ES-I3 (cell line): ENCODE measurements at regions not wholly inside any gene's neighbourhood (a gene's known extent, or its start where the extent isn't known, plus 50 kb on each side); places are given as distances from the start of the nearest gene placed in this dataset.

Source experiments
- H3K36me3 ChIP-seq: 2 replicates; pipeline ENCODE4 v1.6.1; 2013; ENCODE audit warnings: mild to moderate bottlenecking, low read length, control low read depth, moderate library complexity; ENCODE audit not compliant: insufficient read depth
- H3K4me1 ChIP-seq: 2 replicates; pipeline ENCODE4 v1.6.1; 2013; ENCODE audit warnings: mild to moderate bottlenecking, control low read depth, low read length; ENCODE audit not compliant: insufficient read depth
- H3K9ac ChIP-seq: 2 replicates; pipeline ENCODE4 v1.6.1; 2013; ENCODE audit warnings: low read depth, mild to moderate bottlenecking, low read length, moderate library complexity
- H3K9me3 ChIP-seq: 2 replicates; pipeline ENCODE4 v1.6.1; 2013; ENCODE audit warnings: mild to moderate bottlenecking, low read length, moderate library complexity; ENCODE audit not compliant: control insufficient read depth, insufficient read depth

DNA sequence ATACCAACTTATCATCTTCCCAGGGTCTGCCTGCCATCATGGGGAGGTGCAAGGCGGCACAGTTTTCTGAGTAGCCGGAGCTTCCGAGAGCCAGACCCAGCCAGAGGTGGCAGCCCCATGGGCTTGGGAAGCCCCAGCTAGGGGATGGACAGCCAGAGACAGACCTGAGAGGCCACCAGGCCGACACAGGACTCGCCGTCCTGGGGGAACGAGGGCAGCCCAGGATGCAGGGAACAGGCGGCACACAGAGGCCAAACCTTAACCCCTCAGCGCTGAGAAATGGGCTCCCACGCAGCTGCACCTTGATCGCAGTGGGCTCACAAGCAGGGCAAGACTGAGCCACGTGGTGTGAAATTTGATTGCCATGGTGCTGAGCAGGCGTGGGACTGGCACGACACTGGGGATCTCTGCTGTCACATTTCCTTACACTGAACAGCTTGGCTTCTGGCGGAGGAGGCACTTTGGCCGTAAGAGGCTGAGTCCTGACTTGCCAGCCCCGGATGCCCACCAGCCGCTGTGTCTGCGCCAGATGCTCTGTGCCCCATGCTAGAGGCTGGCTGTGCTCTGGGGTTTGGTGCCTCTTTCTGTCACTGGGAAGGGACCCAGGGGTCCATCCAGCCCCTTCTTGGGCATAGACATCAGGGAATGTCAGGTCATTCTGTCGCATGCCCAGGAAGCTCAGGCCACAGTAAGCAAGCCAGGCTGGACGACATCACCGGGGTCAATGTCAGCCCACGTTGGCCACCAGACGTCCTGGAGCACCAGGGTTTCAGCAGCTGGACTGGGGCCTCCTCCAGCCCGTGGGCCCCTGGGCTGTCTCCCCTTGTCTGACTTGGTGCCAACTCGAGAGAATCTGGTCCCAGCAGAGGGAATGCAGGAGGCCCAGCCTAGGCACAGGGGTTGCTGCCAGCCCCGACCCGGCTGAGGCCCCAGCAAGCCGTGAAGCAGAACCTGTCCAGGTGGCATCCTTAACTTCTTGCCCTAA lies 312.1 kb upstream of the MYT1L start:
- Histone ChIP-seq H3K4me1 (peaks cover 11% of the 10 kb centered on the region), H3K9me3 (no peaks in the 10 kb centered on the region), H3K36me3 (no peaks in the 10 kb centered on the region), H3K9ac (no peak overlapping the region)

DNA sequence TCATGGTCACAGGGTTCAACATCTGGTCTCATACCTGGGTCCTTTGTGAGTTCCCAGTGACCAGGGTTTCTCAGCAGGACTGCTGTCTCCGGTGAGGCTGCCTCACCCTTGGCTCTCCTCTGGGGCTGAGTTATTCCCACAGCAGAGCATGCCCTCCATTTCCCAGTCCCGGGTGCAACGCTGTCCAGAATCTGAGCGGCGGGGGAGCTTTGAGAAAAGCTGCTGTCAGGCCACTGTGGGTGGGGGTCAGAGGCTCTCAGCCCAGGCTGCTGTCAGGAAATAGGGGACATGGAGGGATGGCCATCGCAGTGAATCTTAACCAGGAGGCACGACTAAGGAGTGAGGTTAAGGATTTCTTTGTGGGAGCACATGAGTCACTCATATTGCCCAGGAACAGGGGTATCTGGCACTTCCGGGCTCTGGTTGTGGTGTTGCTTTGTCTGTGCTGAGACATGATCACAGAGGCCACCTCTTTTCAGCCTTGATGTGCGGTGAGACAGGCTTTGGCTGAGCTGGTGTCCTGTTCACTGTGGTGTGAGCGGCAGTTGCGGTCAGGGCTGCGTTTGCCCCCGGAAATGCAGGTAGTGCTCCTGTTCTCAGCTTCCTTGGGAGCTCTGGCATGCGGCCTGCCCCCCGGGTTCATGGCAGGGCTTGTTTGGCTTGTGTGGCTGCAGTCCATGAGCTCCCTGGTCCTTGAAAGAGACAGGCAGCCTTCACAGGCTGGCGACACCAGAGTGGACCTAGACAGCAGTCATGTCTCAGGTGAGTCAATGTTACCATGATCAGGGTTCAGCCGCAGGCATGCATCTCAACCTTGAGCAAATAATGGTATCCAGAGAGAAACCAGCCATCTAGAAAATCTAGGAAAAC lies 310.7 kb upstream of the MYT1L start:
- Histone ChIP-seq H3K4me1 (peaks cover 6% of the 10 kb centered on the region), H3K9me3 (no peaks in the 10 kb centered on the region), H3K36me3 (no peaks in the 10 kb centered on the region), H3K9ac (no peak overlapping the region)

DNA sequence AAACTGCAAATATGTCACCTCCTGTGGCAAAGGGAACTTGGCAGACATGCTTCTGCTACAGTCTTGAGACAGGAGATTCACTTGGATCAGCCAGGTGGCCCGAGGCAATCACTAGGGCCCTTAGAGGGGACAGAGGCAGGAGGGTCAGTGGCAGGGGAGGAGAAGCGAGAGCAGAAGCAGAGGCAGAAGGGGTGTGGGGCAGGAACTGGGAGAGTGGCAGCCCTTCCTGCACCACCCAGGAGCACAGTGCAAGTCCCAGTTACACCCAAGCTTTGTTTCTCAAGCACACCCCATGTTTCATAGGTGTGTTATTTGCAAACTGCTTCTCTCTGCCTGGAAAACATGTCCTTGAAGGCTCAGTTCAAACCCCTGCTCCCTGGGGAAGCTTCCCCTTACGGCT lies 309.7 kb upstream of the MYT1L start:
- Histone ChIP-seq H3K9ac (no peak overlapping the region), H3K36me3 (no peaks in the 10 kb centered on the region), H3K9me3 (no peaks in the 10 kb centered on the region), H3K4me1 (no peaks in the 10 kb centered on the region)

DNA sequence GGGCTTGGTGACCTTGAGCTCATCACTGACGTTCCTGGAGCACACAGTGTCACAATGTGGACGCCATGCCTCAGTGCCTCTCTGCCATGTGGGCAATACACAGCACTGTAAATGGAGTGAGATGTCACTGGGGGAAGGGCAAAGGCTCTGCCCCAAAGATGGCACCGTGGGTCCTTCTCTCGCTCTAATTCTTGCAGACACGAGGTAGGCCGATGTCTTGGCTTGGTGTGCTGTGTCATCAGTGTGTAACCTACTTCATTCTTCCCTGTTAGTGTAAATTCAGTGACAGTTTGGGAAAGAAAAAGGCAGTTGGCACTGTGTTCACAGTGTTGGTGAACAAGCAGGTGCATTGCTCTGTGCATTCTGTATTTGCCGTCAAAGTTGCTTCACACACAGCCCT lies 309.3 kb upstream of the MYT1L start:
- Histone ChIP-seq H3K9me3 (no peaks in the 10 kb centered on the region), H3K9ac (no peak overlapping the region)

DNA sequence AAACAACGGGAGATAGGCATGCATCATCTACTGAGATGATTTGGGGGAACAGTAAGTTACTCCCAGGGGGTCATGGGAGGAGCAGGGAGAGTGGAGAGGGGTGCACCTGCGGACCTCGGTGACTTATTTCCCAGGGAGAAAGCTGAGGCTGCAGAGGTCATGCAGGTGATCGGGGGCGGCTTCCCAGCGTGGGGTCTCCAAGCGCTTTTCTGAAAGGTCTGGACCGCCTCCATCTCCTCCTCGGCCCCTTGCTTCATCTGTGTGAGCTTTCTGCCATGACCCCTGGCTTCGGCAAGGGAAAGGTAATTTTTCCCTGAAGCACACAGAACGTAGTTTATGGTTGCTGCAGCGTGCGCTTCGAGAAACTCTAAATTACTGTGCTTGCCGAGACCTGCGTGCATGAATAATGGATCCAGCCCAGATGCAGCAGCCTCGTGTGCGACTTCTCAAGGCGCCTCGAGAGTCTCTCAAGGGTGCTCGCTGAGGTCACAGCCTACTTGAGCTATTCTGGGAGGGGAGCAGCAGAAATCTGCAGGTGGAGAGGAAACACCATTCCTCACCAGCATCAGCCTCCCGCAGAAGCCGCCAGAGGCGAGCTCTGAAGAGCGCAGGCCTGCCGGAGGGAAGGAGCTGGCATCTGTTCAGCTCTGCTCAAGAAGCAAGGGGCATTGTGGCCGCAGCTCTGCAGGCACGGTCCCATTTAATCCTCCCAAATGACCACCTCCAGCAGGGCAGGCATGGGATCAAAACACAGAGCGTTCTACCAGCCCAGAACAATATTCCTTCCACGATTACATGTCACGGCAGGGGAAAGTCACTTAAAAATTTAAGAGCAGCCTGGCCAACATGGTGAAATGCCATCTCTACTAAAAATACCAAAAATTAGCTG lies 308.4 kb upstream of the MYT1L start:
- H3K4me1 ChIP-seq: no peaks in the 10 kb centered on the region
- H3K9me3 ChIP-seq: no peaks in the 10 kb centered on the region

More for the DNA sequence above, 309.3 kb upstream of the MYT1L start:
- Histone ChIP-seq H3K4me1 (no peaks in the 10 kb centered on the region), H3K36me3 (no peaks in the 10 kb centered on the region)

DNA sequence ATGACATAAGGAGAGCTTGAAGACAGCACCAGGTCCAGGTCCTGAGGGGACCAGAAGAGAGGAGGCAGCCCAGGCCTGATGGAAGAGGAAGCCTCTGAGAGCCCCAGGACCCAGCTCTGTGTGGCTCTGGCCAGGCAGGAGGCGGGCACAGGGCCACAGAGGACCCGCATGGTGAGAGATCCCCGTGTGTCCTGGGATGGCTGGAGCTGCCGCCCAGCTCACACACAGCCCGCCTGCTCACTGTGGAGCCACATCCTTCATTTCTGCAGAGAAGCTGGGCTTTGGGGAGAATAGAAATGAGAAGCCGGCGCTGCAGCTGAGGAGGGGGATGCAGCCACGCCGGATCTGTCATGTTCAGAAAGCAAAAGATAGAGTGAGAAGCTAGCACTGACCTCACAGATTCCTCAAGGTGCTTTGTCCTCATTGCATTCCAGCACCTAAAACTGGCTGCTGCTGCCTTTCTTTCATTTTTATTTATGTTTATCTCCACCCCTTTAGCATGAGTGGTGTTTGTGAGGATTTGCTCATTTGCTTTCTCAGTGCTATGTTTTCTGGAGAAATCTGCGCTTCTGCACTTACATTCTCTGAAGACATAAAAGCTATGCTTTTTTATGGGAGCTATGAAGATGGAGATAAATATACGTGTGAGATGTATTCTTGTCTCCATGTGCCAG lies 307.6 kb upstream of the MYT1L start:
- no peaks in the 10 kb centered on the region for H3K9me3 ChIP-seq
- no peaks in the 10 kb centered on the region for H3K4me1 ChIP-seq
- no peak overlapping the region for H3K9ac ChIP-seq
- H3K36me3 ChIP-seq: no peaks in the 10 kb centered on the region

More for the DNA sequence above, 308.4 kb upstream of the MYT1L start:
- no peaks in the 10 kb centered on the region for H3K36me3 ChIP-seq
- H3K9ac ChIP-seq: no peak overlapping the region

DNA sequence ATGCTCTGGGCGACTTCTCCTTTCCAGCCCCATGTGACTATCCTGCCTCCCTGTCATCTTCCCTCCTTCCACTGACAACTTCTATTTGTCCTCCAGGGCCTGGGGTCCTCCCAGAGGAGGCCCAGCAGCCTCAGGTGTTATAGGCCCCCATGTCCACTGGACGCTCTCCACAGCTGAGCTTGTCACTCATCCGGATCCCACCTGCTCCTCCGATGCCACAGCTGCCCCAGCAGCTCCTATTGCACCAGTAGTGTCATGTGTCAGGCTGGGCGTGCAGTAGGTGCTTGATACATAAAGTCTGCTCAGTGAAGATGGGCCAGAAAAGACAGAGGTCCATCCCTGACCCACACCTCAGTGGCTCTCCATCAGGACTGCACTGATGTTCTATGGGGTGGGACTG lies 305.7 kb upstream of the MYT1L start:
- Histone ChIP-seq H3K9me3 (no peaks in the 10 kb centered on the region), H3K36me3 (no peaks in the 10 kb centered on the region), H3K4me1 (no peaks in the 10 kb centered on the region), H3K9ac (no peak overlapping the region)

DNA sequence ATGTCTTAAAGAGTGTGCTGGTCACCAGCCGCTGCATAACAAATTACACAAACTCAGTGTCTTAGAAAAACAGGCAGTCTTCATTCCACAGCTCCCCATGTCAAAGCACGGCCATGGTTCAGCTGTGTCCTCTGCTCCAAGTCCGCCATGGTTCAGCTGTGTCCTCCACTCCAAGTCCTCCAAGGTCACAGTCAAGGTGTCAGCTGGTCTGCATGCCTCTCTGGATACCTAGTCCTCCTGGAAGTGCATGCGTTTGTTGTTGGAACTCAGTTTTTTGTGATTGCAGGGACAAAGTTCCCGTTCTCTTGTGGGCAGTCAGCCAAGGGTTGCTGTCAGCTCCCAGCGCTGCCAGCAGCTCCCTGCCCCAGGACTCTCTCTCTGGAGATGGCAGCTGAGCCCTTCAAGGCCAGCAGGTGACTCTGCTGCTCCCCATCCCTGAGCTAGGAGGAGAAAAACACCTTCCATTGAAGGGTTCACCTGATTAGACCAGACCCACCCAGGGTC lies 304.0 kb upstream of the MYT1L start:
- no peaks in the 10 kb centered on the region for H3K9me3 ChIP-seq
- H3K36me3 ChIP-seq: no peaks in the 10 kb centered on the region
- no peak overlapping the region for H3K9ac ChIP-seq
- H3K4me1 ChIP-seq: no peaks in the 10 kb centered on the region

DNA sequence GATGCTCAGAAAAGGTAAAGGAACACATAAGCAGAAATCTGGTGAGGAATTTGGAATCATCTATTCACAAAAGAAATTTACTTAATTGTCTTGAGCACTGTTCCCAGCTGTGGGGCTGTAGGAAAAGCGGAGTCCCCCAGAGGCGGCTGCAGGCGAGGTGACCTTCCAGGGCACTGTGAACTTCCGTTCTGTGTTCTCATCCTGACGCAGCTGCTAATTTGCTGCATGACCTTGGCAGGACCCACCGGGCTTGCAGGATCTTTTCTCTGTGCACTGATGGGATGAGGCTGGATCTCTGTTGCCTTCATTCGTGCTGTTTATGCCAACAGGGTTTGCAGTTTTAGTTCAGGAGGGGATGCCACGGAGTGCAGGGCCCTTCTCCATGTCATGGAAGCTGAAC lies 301.9 kb upstream of the MYT1L start:
- no peaks in the 10 kb centered on the region for H3K9me3 ChIP-seq

DNA sequence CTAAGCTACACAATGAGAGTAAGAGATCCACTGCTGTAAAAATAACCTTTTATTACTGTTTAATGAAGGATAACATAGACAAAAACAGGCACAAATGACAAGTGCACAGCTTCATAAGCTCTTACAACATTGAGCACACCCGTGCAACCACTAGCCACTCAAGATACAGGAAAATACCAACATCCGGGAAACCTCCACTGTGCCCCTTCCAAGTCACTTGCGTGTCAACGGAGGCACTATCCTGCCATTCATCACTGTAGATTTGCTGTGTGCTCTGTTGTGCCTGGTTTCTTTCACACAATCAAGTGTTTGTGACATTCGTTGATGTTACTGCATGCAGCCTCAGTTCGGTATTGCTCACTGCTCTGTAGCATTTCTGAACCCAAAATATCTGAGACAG lies 292.9 kb upstream of the MYT1L start:
- H3K4me1 ChIP-seq: no peaks in the 10 kb centered on the region
- no peak overlapping the region for H3K9ac ChIP-seq
- no peaks in the 10 kb centered on the region for H3K9me3 ChIP-seq
- H3K36me3 ChIP-seq: no peaks in the 10 kb centered on the region

More for the DNA sequence above, 301.9 kb upstream of the MYT1L start:
- H3K9ac ChIP-seq: no peak overlapping the region
- no peaks in the 10 kb centered on the region for H3K4me1 ChIP-seq
- H3K36me3 ChIP-seq: no peaks in the 10 kb centered on the region

DNA sequence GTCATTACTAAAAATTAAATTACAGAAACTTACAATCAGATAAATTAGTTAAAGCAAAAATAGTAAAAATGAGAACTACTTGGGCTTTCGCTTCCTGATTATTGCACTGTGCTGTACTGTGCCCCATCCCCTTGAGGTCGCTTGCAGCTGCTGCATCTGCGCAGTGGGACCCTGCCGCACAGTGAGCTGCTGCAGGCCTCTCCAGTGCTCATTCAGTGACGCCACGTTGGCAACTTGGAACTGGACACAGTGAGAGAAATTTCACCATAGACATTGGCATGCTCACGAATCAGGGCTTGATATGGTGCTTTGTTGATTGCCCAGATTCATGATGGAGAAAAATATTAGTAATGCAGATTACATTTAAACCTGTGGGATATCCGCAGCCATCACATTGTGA lies 290.8 kb upstream of the MYT1L start:
- H3K9ac ChIP-seq: no peak overlapping the region
- H3K36me3 ChIP-seq: no peaks in the 10 kb centered on the region
- no peaks in the 10 kb centered on the region for H3K4me1 ChIP-seq
- H3K9me3 ChIP-seq: no peaks in the 10 kb centered on the region

DNA sequence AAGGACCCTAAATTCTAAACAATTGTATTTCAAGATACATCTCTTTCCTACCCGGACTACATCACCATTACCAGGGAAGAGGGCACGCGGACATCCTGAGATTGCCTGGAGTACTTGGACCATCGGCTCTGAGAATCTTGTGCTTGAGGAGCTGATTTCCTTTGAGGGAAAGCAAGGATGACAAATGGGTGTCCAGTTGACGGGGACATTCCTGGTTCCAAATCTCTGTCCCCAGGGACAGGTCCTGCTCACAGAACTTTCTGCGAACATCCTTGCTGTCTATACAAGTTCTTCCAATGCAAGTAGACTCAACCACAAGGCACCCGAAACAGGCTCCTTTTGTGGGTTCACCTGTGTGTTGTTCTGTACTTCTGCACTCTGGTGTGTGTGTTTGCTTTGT lies 289.5 kb upstream of the MYT1L start:
- H3K4me1 ChIP-seq: no peaks in the 10 kb centered on the region
- H3K9me3 ChIP-seq: no peaks in the 10 kb centered on the region
- no peaks in the 10 kb centered on the region for H3K36me3 ChIP-seq
- no peak overlapping the region for H3K9ac ChIP-seq

DNA sequence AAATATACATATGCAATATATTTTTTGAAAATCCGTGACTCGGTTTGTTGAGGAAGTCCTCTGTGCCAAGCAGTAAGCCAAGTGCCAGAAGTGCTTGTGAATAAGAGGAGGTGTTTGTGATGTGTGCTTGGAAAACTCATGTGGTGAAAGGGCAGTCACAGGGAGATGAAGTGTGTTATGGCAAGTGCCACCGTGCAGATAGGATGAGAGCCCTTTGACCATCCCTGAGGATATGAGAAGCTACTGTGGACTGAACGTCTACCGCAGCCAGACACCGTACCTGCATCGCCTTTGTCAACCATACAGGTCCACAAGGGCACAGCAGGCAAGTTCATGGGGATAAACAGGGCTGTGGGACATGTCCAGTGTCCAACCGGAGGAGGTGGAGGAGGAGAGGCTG lies 288.9 kb upstream of the MYT1L start:
- Histone ChIP-seq H3K36me3 (no peaks in the 10 kb centered on the region), H3K4me1 (no peaks in the 10 kb centered on the region), H3K9me3 (no peaks in the 10 kb centered on the region), H3K9ac (no peak overlapping the region)
